Adrenal gland (tissue), 5 donors: ENCODE measurements at regions not wholly inside any gene's neighbourhood (a gene's known extent, or its start where the extent isn't known, plus 50 kb on each side); places are given as distances from the start of the nearest gene placed in this dataset.

ENCODE experiments used
- POLR2A ChIP-seq, 2 donors: fragments of 450-650 bp; IDR thresholded peaks; one replicate each; pipeline ENCODE4 v1.6.1; 2017; ENCODE audit warnings: antibody characterized with exemption in 2 of 2, mild to moderate bottlenecking in 2 of 2, moderate library complexity in 1 of 2
- TF ChIP-seq, protein P1 (sequence below), 6 experiments: fragments of 450-650 bp in 4 of 6; fragments of 200-600 bp in 2 of 6; sonication (generic) in 1 of 6; IDR thresholded peaks; 1 replicate in 5 of 6; 2 replicates in 1 of 6; pipeline versions ENCODE4 v1.5.1 to v1.8.0; 2016 to 2021; ENCODE audit warnings: antibody characterized with exemption in 6 of 6, mild to moderate bottlenecking in 2 of 6, moderate library complexity in 1 of 6
- donor health status: DM: no; HTN: no; CAD: no.

DNA sequence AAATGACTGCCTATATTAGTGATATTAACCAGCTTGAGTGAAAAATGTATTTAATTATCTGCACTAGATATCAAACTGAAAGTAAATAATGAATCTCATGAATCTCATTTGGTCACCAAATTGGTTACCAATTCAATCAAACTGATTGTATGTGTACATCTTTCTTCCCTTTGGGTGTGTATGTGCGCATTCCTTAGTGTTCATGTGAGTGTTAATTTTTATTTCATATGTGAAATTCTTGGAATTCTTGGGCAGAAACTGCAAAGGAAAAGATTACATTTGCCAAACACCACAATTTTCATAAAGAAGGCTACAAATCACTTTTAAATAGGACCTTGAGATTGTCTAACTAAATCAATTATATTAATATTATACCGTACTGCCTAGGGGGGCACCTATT lies 648.4 kb upstream of the MARCKS start:
- TF ChIP-seq, protein P1, sequence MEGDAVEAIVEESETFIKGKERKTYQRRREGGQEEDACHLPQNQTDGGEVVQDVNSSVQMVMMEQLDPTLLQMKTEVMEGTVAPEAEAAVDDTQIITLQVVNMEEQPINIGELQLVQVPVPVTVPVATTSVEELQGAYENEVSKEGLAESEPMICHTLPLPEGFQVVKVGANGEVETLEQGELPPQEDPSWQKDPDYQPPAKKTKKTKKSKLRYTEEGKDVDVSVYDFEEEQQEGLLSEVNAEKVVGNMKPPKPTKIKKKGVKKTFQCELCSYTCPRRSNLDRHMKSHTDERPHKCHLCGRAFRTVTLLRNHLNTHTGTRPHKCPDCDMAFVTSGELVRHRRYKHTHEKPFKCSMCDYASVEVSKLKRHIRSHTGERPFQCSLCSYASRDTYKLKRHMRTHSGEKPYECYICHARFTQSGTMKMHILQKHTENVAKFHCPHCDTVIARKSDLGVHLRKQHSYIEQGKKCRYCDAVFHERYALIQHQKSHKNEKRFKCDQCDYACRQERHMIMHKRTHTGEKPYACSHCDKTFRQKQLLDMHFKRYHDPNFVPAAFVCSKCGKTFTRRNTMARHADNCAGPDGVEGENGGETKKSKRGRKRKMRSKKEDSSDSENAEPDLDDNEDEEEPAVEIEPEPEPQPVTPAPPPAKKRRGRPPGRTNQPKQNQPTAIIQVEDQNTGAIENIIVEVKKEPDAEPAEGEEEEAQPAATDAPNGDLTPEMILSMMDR (IDR thresholded peaks at IDR 0.05), result no peak
- TF ChIP-seq POLR2A (IDR thresholded peaks at IDR 0.05), result no peak
